HG02885 (cell line): ENCODE measurements at regions not wholly inside any gene's neighbourhood (a gene's known extent, or its start where the extent isn't known, plus 50 kb on each side); places are given as distances from the start of the nearest gene placed in this dataset.

Source experiments
- ATAC-seq: cut with Tn5 transposase; IDR thresholded peaks from one replicate; pipeline ENCODE4 v1.9.1; 2021; ENCODE audit warnings: mild to moderate bottlenecking; ENCODE audit not compliant: unreplicated experiment, poor library complexity

DNA sequence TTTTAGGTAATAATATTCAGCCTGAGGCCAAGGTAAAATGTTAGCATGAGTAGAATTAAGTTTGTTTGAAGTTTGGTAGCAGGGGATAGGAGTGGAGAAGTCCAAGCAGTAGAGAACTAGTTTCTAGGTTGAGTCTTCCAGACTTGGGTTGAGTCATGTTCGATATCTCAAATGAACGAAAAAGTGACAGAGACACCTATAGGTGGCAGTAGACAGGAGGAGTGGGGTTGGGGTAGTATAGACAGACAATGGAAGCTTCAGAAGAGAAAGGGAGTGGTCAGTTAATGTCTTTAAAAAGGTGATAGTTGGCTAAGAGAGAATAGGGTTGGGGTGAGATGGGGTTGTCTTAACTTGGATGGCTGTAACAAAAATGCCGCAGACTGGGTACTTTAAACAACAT, 58.7 kb upstream of the EMCN start:
- no peak for ATAC-seq

DNA sequence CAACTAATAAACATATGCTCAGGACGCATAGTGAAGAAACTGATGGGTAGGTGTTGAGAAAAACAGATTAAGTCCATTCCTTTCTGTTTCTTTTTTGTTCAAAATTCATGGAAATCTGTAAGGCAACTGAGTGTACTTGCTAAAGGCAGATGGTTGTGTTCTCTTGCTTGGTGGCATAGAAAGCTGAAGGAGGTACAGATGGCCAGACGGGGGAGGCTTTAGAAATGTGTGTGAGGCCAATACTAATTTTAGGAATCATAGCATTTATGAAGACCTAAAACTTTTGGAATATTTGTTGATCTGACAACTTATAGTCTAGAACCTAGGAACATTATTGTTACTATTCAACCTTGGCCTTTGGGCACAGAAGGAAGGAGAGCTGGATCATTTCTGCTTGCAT, 56.8 kb upstream of the EMCN start:
- ATAC-seq = no peak

DNA sequence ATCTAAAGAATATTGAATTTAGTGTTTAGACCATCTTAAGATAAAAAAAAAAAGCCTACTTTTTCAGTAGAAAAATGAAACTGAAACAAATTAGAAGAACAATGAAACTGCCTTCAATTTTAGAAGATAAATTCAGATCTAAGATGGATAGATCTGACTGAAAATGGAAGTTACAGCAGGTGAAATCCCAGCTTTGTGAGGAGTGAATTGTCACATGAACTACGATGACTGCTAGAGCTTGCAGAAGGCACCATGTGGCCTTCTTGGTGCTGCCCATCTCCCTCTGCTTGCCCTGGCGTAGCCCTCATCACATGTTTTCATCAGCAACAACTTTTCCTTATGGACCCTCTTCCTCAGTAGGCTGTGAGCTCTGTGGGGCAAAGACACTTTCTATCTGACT, 51.4 kb upstream of the EMCN start:
- peak; percentile 64 for ATAC-seq
